ENCODE measurements at regions not wholly inside any gene's neighbourhood (a gene's known extent, or its start where the extent isn't known, plus 50 kb on each side); places are given as distances from the start of the nearest gene placed in this dataset.
"Not testable (repeated sequence)": the region's sequence is repeated elsewhere in the genome, so short reads cannot be mapped to it uniquely, and the experiment has no call there.

DNA sequence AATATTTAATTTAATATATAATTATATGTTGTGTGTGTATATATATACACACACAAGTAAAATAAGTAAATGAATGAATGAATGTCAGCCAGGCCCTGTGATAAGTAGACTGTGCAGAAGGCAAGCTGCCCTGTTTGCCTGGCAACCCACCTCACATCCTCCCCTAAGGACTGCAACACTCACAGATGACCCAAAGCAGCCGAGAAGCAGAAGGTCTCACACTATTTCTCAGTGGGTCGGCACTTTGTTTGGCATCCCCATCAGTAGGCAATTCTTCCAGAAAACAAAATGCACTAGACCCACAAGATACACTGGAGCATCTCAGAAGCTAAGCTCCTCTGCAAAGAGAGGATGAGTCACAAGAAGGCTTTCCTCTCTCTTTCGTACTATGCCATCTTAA is 152.1 kb upstream of the GRAMD2B start:
- no peak for DNase-seq (ENCODE audit: low read depth, low spot score)

GRCh38 chr5:126274076-126274762 is 149.0 kb upstream of the GRAMD2B start:
- no peak for DNase-seq (ENCODE audit: low read depth, low spot score)

GRCh38 chr5:126274763-126275125 is 148.5 kb upstream of the GRAMD2B start:
- no peak for DNase-seq (ENCODE audit: low read depth, low spot score)

- DNase-seq (ENCODE audit: low read depth, low spot score): no peak
These were observed 145.4 kb upstream of the GRAMD2B start for GRCh38 chr5:126277762-126278161.

GRCh38 chr5:126280343-126280742 is 142.9 kb upstream of the GRAMD2B start:
- DNase-seq (ENCODE audit: low read depth, low spot score): no peak

GRCh38 chr5:126280846-126281245 is 142.4 kb upstream of the GRAMD2B start:
- DNase-seq (ENCODE audit: low read depth, low spot score): no peak

GRCh38 chr5:126284977-126285696 is 138.1 kb upstream of the GRAMD2B start:
- no peak for DNase-seq (ENCODE audit: low read depth, low spot score)

DNA sequence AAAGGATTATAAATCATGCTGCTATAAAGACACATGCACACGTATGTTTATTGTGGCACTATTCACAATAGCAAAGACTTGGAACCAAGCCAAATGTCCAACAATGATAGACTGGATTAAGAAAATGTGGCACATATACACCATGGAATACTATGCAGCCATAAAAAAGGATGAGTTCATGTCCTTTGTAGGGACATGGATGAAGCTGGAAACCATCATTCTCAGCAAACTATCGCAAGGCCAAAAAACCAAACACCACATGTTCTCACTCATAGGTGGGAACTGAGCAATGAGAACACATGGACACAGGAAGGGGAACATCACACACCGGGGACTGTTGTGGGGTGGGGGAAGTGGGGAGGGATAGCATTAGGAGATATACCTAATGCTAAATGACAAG is 127.1 kb upstream of the GRAMD2B start:
- not testable (repeated sequence) for DNase-seq (ENCODE audit: low read depth, low spot score)

- no peak for DNase-seq (ENCODE audit: low read depth, low spot score)
These were observed 122.9 kb upstream of the GRAMD2B start for GRCh38 chr5:126300293-126300692.

DNA sequence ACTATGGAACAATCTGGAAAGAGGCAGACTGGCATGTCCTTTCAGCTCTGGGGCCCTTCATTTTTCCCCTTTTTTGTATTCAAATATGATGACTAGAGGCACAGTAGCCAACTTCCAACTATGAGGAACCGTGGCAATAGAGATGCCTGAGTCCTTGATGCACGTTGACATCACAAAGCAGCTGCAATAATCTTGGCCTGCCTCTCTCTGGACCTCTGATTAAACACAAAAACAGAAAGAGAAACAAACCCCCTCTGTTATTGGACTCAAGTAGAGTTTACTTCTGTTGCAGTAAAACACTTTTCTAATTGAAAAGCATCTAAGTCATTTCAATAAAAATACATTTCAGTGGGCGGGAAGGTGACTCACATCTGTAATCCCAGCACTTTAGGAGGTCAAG is 122.2 kb upstream of the GRAMD2B start:
- no peak for DNase-seq (ENCODE audit: low read depth, low spot score)

DNA sequence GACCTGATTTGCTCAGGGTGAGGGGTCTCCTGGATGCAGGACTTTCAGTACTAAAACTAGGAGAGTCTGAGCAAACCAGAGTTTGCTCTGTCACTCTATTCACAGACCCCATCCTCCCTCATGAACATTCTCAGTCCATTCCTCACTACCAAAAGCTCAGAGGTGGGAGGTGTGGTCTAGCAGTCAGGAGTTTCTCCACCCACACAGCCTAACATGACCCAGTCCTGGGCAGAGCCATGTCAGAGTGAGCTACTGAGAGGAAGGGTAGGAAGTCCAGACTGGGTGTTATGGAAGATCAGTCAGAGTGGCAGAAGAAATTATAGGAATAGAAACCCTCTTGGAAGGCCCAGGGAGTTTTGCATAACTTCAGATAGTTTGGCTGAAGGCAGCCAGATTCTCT is 113.3 kb upstream of the GRAMD2B start:
- no peak for DNase-seq (ENCODE audit: low read depth, low spot score)

DNA sequence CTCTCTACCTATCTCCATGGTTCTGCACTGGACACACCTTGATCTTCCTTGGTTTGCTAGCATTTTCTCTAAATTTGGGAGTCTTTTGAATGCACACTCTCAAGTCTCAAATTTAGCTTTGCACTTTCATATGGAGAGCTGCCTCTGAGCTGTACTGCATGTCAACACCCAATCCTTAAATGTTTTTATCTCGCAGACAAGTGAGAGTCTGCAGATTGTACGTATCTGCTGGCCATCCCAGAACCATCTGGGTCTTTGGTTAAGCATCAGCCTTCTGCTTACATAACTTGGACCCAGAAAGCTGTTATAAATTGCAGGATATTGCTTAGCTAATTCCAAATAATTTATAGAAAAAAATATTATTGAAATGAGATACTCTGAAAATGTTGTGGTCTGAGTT is 111.4 kb upstream of the GRAMD2B start:
- no peak for DNase-seq (ENCODE audit: low read depth, low spot score)

GRCh38 chr5:126315341-126315740 is 107.9 kb upstream of the GRAMD2B start:
- no peak for DNase-seq (ENCODE audit: low read depth, low spot score)

GRCh38 chr5:126332326-126332725 is 90.9 kb upstream of the GRAMD2B start:
- no peak for DNase-seq (ENCODE audit: low read depth, low spot score)

GRCh38 chr5:126334760-126335159 is 88.4 kb upstream of the GRAMD2B start:
- no peak for DNase-seq (ENCODE audit: low read depth, low spot score)

DNA sequence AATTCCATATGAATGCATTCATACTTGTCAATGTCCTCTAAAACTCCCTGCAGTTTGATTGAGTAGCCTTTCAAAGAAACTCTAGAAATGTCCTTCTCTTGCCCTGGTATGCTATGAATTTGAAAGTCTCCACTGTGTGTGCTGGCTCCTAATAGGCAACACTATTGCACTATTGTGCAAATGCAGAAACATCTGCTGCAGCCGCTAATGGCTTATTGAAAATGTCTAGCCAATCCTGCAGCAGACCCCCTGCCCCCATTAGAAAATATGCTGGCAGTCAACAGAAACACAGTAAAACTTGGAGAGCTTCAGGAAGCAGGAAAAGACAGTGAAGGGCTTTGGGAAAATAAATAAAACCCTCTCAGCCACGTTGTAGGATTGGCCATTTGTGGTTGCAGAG is 87.3 kb upstream of the GRAMD2B start:
- DNase-seq (ENCODE audit: low read depth, low spot score): no peak

- DNase-seq (ENCODE audit: low read depth, low spot score): no peak
These were observed 84.6 kb upstream of the GRAMD2B start for GRCh38 chr5:126338635-126339034.

DNA sequence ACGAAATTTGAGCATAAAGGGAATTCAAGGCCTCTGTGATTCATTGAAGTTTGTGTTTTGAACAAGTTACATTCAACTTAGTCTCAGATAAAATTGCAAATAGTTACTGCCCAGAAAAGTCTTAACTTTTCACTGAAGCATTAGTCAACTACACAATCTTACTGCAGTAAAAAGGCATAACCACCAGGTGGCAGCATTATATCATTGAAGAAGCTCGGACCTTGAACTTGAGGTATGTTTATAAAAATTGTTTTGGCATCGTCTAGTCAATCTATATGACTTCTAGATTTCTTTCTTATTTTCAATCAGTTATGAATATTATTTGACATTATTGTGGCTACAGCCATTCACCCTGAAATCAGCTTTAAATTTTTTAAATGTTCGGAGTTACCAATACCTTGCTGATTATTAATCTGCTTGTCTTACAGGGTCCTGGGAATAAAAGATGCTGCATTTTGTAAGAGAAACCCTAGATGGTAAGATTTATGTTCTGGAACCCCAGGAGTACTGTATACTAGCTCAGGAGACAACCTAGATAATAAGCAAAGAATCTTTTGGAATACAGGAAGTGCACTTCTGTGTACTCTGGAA is 83.9 kb upstream of the GRAMD2B start:
- peak; percentile 53 for DNase-seq (ENCODE audit: low read depth, low spot score)

DNA sequence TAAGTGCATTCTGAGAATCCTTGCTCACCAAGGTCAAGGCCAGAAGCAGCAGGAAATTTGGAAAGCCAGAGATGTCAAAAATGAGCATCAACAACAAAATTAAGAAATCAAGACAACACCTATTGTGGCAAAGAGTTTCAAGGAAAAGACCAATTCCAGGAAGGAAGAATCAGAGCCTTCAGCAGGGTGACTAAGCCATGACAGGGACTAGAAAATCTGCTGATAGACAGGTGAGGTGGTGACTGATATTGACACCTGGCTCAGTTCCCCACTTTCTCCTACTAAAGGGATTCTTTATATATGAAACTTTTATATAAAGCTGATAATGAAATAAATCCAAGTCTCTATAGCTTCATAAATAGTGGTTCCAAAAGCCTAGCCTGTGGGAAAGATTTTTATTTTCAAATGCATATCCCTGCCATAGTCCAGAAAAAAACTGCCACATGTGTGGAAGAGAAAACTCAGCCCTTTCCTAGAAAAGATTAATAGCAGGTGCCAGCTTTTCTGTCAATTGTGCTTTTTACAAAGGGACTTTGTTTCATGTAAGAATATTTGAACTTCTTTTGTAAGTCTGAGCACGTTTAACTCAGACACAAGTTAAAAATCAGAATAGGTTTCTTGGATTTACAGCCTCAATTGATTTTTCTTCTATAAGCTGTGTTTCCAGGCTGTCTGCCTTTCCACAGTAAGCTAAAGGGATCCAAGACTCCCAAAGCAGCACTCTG is 81.1 kb upstream of the GRAMD2B start:
- DNase-seq (ENCODE audit: low read depth, low spot score): no peak

GRCh38 chr5:126348855-126349635 is 74.2 kb upstream of the GRAMD2B start:
- no peak for DNase-seq (ENCODE audit: low read depth, low spot score)

GRCh38 chr5:126351153-126351552 is 72.1 kb upstream of the GRAMD2B start:
- DNase-seq (ENCODE audit: low read depth, low spot score): no peak
